ENCODE measurements at regions not wholly inside any gene's neighbourhood (a gene's known extent, or its start where the extent isn't known, plus 50 kb on each side); places are given as distances from the start of the nearest gene placed in this dataset.

DNA sequence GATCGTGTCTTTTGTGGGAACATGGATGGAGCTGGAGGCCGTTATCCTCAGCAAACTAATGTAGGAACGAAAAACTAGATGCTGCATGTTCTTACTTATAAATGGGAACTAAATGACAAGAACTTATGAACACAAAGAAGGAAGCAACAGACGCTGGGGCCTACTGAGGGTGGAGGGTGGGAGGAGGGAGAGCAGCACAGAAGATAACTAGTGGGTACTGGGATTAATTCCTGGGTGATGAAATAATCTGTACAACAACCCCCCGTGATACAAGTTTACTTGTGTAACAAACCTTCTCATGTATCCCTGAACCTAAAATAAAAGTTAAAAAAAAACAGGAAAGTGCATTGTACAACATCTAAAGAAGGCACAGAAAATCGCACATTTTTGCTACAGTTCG lies 59.0 kb upstream of the TMEM170B start:
- no peak overlapping the region for H3K4me2 ChIP-seq (replicated peaks; ENCODE audit: extremely low read depth, low read length, poor library complexity, severe bottlenecking)
- peaks cover 0 to 4% of the 10 kb centered on the region in 2 donors for H3K4me1 ChIP-seq (ENCODE audit: control insufficient read depth in 1 of 2, insufficient read depth in 2 of 2, low read length in 2 of 2)
- no peak overlapping the region for H3K4me3 ChIP-seq (replicated peaks in 1 of 3; ENCODE audit: low read depth in 2 of 3, low read length in 3 of 3)
- no peaks in the 10 kb centered on the region for H3K27me3 ChIP-seq (ENCODE audit: control insufficient read depth in 2 of 2, insufficient read depth in 2 of 2, low read length in 2 of 2)
- H3K9ac ChIP-seq (ENCODE audit: insufficient read depth, low read length, poor library complexity, severe bottlenecking): no peak overlapping the region
- H3K27ac ChIP-seq (ENCODE audit: low read depth in 1 of 2, low read length in 2 of 2): no peak overlapping the region
- peaks cover 0 to 2% (median 0%) of the 10 kb centered on the region in 7 donors for H3K9me3 Mint-ChIP-seq
- H4K20me1 ChIP-seq (ENCODE audit: insufficient read depth, low read length): no peaks in the 10 kb centered on the region
- no peaks in the 10 kb centered on the region for H3K79me2 ChIP-seq (ENCODE audit: insufficient read depth, low read length)
- peaks cover 7% of the 10 kb centered on the region for H3K4me1 Mint-ChIP-seq
- H2AFZ ChIP-seq (ENCODE audit: insufficient read depth, low read depth, low read length, poor library complexity, severe bottlenecking): no peak overlapping the region
- H3K4me3 Mint-ChIP-seq: no peak overlapping the region
- peak overlapping the region in 2 of 7 donors; percentile 20 to 63 for H3K27ac Mint-ChIP-seq
- H3K36me3 Mint-ChIP-seq: no peaks in the 10 kb centered on the region
- H3K36me3 ChIP-seq (replicated peaks in 1 of 2; ENCODE audit: control insufficient read depth in 1 of 2, insufficient read depth in 2 of 2, low read length in 2 of 2): no peaks in the 10 kb centered on the region
- intact Hi-C loops (cut with micrococcal nuclease): no loop called here
- peaks cover 0 to 3% (median 2%) of the 10 kb centered on the region in 3 donors for H3K27me3 Mint-ChIP-seq (ENCODE audit: low read depth in 3 of 3)
- WGBS (ENCODE audit: insufficient coverage): 0% methylated on average over 1 of the region's 7 CpGs
- no peaks in the 10 kb centered on the region for H3K9me3 ChIP-seq (replicated peaks in 1 of 2; ENCODE audit: control insufficient read depth in 1 of 2, insufficient read depth in 1 of 2, low read length in 2 of 2)
- TF ChIP-seq, protein P1, sequence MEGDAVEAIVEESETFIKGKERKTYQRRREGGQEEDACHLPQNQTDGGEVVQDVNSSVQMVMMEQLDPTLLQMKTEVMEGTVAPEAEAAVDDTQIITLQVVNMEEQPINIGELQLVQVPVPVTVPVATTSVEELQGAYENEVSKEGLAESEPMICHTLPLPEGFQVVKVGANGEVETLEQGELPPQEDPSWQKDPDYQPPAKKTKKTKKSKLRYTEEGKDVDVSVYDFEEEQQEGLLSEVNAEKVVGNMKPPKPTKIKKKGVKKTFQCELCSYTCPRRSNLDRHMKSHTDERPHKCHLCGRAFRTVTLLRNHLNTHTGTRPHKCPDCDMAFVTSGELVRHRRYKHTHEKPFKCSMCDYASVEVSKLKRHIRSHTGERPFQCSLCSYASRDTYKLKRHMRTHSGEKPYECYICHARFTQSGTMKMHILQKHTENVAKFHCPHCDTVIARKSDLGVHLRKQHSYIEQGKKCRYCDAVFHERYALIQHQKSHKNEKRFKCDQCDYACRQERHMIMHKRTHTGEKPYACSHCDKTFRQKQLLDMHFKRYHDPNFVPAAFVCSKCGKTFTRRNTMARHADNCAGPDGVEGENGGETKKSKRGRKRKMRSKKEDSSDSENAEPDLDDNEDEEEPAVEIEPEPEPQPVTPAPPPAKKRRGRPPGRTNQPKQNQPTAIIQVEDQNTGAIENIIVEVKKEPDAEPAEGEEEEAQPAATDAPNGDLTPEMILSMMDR (IDR thresholded peaks at IDR 0.05): no peak
- DNase-seq: no peak

DNA sequence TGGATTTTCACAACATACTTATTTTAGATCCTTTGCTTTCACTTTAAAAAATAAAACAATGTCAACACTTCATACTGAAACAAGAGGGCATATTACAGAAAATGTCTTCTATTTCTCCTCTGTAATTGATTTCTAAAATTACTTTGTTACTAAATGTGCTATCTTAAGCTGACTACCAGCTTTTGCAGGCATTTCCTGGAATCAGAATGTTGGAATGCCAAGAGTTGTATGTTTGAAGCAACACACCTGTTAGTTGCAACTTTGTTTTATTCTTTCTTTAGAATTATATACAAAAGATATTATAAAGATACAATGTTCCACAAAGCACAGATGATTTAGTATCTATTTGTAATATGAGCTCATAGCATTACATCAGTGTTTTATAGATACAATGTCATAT lies 62.5 kb upstream of the TMEM170B start:
- H3K4me1 ChIP-seq (ENCODE audit: control insufficient read depth in 1 of 2, insufficient read depth in 2 of 2, low read length in 2 of 2): peaks cover 0 to 4% of the 10 kb centered on the region in 2 donors
- Mint-ChIP-seq H3K27me3 (ENCODE audit: low read depth in 3 of 3) (peaks cover 0 to 4% (median 0%) of the 10 kb centered on the region in 3 donors), H3K4me1 (peaks cover 7% of the 10 kb centered on the region), H3K36me3 (no peaks in the 10 kb centered on the region), H3K4me3 (no peak overlapping the region), H3K27ac (no peak overlapping the region), H3K9me3 (peaks cover 0 to 2% (median 0%) of the 10 kb centered on the region in 7 donors)
- H3K4me3 ChIP-seq (replicated peaks in 1 of 3; ENCODE audit: low read depth in 2 of 3, low read length in 3 of 3): no peak overlapping the region
- H3K9ac ChIP-seq (ENCODE audit: insufficient read depth, low read length, poor library complexity, severe bottlenecking): no peak overlapping the region
- no peaks in the 10 kb centered on the region for H3K27me3 ChIP-seq (ENCODE audit: control insufficient read depth in 2 of 2, insufficient read depth in 2 of 2, low read length in 2 of 2)
- H4K20me1 ChIP-seq (ENCODE audit: insufficient read depth, low read length): no peaks in the 10 kb centered on the region
- DNase-seq: no peak
- no peak overlapping the region for H3K27ac ChIP-seq (ENCODE audit: low read depth in 1 of 2, low read length in 2 of 2)
- intact Hi-C loops (cut with micrococcal nuclease): no loop called here
- no peaks in the 10 kb centered on the region for H3K9me3 ChIP-seq (replicated peaks in 1 of 2; ENCODE audit: control insufficient read depth in 1 of 2, insufficient read depth in 1 of 2, low read length in 2 of 2)
- TF ChIP-seq, protein P1 (IDR thresholded peaks at IDR 0.05): no peak
- H3K36me3 ChIP-seq (replicated peaks in 1 of 2; ENCODE audit: control insufficient read depth in 1 of 2, insufficient read depth in 2 of 2, low read length in 2 of 2): no peaks in the 10 kb centered on the region
- no peak overlapping the region for H3K4me2 ChIP-seq (replicated peaks; ENCODE audit: extremely low read depth, low read length, poor library complexity, severe bottlenecking)
- no peak overlapping the region for H2AFZ ChIP-seq (ENCODE audit: insufficient read depth, low read depth, low read length, poor library complexity, severe bottlenecking)
- no peaks in the 10 kb centered on the region for H3K79me2 ChIP-seq (ENCODE audit: insufficient read depth, low read length)
